HEK293 (cell line): ENCODE measurements at regions not wholly inside any gene's neighbourhood (a gene's known extent, or its start where the extent isn't known, plus 50 kb on each side); places are given as distances from the start of the nearest gene placed in this dataset.

Experiments used
- CTCF ChIA-PET: fragments of 350-600 bp; formaldehyde crosslinking; extraction: SDS; loops from one replicate; lab custom pipeline; 2021; ENCODE audit warnings: antibody characterized with exemption; lab: Yijun Ruan, JAX
- POLR2A ChIA-PET: fragments of 300-600 bp; formaldehyde crosslinking; extraction: SDS; loops from one replicate; lab custom pipeline; 2020; ENCODE audit warnings: antibody characterized with exemption, inconsistent platforms; lab: Yijun Ruan, JAX
- H3K27ac ChIP-seq: fragments of 200-500 bp; sonication (Bioruptor generic); 2 replicates; pipeline ENCODE4 v1.5.1; 2014; ENCODE audit warnings: low read depth, low read length, control low read depth, inconsistent platforms; ENCODE audit errors: extremely low read depth
- H3K36me3 ChIP-seq, 2 experiments: fragments of 200-500 bp in 1 of 2; sonication (Bioruptor generic) in 1 of 2; 1 replicate in 1 of 2; 2 replicates in 1 of 2; pipeline ENCODE4 v1.5.1; 2014 to 2017; ENCODE audit warnings: inconsistent platforms in 2 of 2, low read length in 2 of 2; ENCODE audit not compliant: control insufficient read depth in 2 of 2, insufficient read depth in 1 of 2
- H3K4me1 ChIP-seq: fragments of 200-500 bp; sonication (Bioruptor generic); 2 replicates; pipeline ENCODE4 v1.5.1; 2014; ENCODE audit warnings: mild to moderate bottlenecking, low read length, inconsistent platforms; ENCODE audit not compliant: control insufficient read depth, insufficient read depth
- H3K4me3 ChIP-seq: 2 replicates; pipeline ENCODE4 v1.5.1; 2011; ENCODE audit warnings: low read depth, mild to moderate bottlenecking, control low read depth, low read length, moderate library complexity
- H3K9me3 ChIP-seq: fragments of 200-500 bp; sonication (Bioruptor generic); 2 replicates; pipeline ENCODE4 v1.5.1; 2014; ENCODE audit warnings: low read depth, low read length, inconsistent platforms; ENCODE audit not compliant: control insufficient read depth, insufficient read depth
- GLI2 ChIP-seq: fragments of 450-650 bp; formaldehyde crosslinking; IDR thresholded peaks from 2 replicates; pipeline ENCODE4; 2017; ENCODE audit warnings: missing biosample characterization, missing genetic modification characterization, low read depth, borderline replicate concordance
- KLF7 ChIP-seq: fragments of 450-650 bp; formaldehyde crosslinking; IDR thresholded peaks from 2 replicates; pipeline ENCODE4 v1.5.1; 2016; ENCODE audit warnings: missing biosample characterization, missing genetic modification characterization, borderline replicate concordance
- RBAK ChIP-seq: fragments of 450-650 bp; formaldehyde crosslinking; IDR thresholded peaks from 2 replicates; pipeline ENCODE4 v1.5.1; 2016; ENCODE audit warnings: missing biosample characterization, missing genetic modification characterization
- ZBTB1 ChIP-seq: fragments of 450-650 bp; formaldehyde crosslinking; IDR thresholded peaks from 2 replicates; pipeline ENCODE4 v1.5.1; 2016; ENCODE audit warnings: missing biosample characterization, missing genetic modification characterization
- ZBTB20 ChIP-seq: fragments of 450-650 bp; formaldehyde crosslinking; IDR thresholded peaks from 2 replicates; pipeline ENCODE4 v1.5.1; 2016; ENCODE audit warnings: missing biosample characterization, missing genetic modification characterization
- ZNF133 ChIP-seq: fragments of 450-650 bp; formaldehyde crosslinking; IDR thresholded peaks from 2 replicates; pipeline ENCODE4 v1.5.1; 2016; ENCODE audit warnings: missing biosample characterization, missing genetic modification characterization
- ZNF157 ChIP-seq: fragments of 450-650 bp; formaldehyde crosslinking; IDR thresholded peaks from 2 replicates; pipeline ENCODE4 v1.5.1; 2016; ENCODE audit warnings: missing biosample characterization, missing genetic modification characterization
- ZNF404 ChIP-seq: fragments of 450-650 bp; formaldehyde crosslinking; IDR thresholded peaks from 2 replicates; pipeline ENCODE4 v1.5.1; 2017; ENCODE audit warnings: missing biosample characterization, missing genetic modification characterization
- ZNF555 ChIP-seq: fragments of 450-650 bp; formaldehyde crosslinking; conservative IDR thresholded peaks from 2 replicates; pipeline ENCODE4 v1.5.1; 2017; ENCODE audit warnings: missing biosample characterization, mild to moderate bottlenecking, missing genetic modification characterization, inconsistent platforms
- ZNF558 ChIP-seq: fragments of 450-650 bp; formaldehyde crosslinking; IDR thresholded peaks from 2 replicates; pipeline ENCODE4 v1.5.1; 2016; ENCODE audit warnings: missing biosample characterization, missing genetic modification characterization
- ZNF621 ChIP-seq: fragments of 450-650 bp; formaldehyde crosslinking; IDR thresholded peaks from 2 replicates; pipeline ENCODE4 v1.5.1; 2017; ENCODE audit warnings: missing biosample characterization, missing genetic modification characterization
- ZNF626 ChIP-seq: fragments of 450-650 bp; sonication (Bioruptor Pico); formaldehyde crosslinking; IDR thresholded peaks from 2 replicates; pipeline ENCODE4 v1.5.1; 2018; ENCODE audit warnings: missing biosample characterization, missing genetic modification characterization, inconsistent platforms
- ZNF660 ChIP-seq: fragments of 450-650 bp; IDR thresholded peaks from 2 replicates; pipeline ENCODE4 v1.5.1; 2018; ENCODE audit warnings: missing biosample characterization, mild to moderate bottlenecking, missing genetic modification characterization
- ZNF677 ChIP-seq: fragments of 450-650 bp; IDR thresholded peaks from 2 replicates; pipeline ENCODE4 v1.5.0; 2018; ENCODE audit warnings: missing biosample characterization, mild to moderate bottlenecking, missing genetic modification characterization, moderate library complexity
- ZNF777 ChIP-seq: fragments of 450-650 bp; formaldehyde crosslinking; IDR thresholded peaks from 2 replicates; pipeline ENCODE4 v1.5.1; 2017; ENCODE audit warnings: missing biosample characterization, missing genetic modification characterization, borderline replicate concordance
- ZNF791 ChIP-seq: fragments of 450-650 bp; formaldehyde crosslinking; IDR thresholded peaks from 2 replicates; pipeline ENCODE4 v1.5.1; 2016; ENCODE audit warnings: missing biosample characterization, missing genetic modification characterization
- ZSCAN16 ChIP-seq: fragments of 450-650 bp; formaldehyde crosslinking; IDR thresholded peaks from 2 replicates; pipeline ENCODE4 v1.5.1; 2016; ENCODE audit warnings: missing biosample characterization, missing genetic modification characterization
- TF ChIP-seq, protein P1 (sequence below): fragments of 450-650 bp; formaldehyde crosslinking; IDR thresholded peaks from 2 replicates; pipeline ENCODE4 v1.5.1; 2016; ENCODE audit warnings: missing biosample characterization, missing genetic modification characterization
- TF ChIP-seq, protein P2 (sequence below): fragments of 450-650 bp; formaldehyde crosslinking; IDR thresholded peaks from 2 replicates; pipeline ENCODE4 v1.5.1; 2016; ENCODE audit warnings: missing biosample characterization, missing genetic modification characterization
- TF ChIP-seq, protein P3 (sequence below): fragments of 450-650 bp; formaldehyde crosslinking; IDR thresholded peaks from 2 replicates; pipeline ENCODE4 v1.5.1; 2016; ENCODE audit warnings: missing biosample characterization, missing genetic modification characterization
- TF ChIP-seq, protein P4 (sequence below): fragments of 450-650 bp; formaldehyde crosslinking; IDR thresholded peaks from 2 replicates; pipeline ENCODE4 v1.5.1; 2016; ENCODE audit warnings: missing biosample characterization, missing genetic modification characterization
- TF ChIP-seq, protein P5 (sequence below): fragments of 450-650 bp; formaldehyde crosslinking; IDR thresholded peaks from 2 replicates; pipeline ENCODE4 v1.5.1; 2017; ENCODE audit warnings: missing biosample characterization, mild to moderate bottlenecking, missing genetic modification characterization, moderate library complexity
- TF ChIP-seq, protein P6 (sequence below): fragments of 450-650 bp; formaldehyde crosslinking; conservative IDR thresholded peaks from 2 replicates; pipeline ENCODE4 v1.5.1; 2016; ENCODE audit warnings: low read depth, missing biosample characterization, missing genetic modification characterization

DNA sequence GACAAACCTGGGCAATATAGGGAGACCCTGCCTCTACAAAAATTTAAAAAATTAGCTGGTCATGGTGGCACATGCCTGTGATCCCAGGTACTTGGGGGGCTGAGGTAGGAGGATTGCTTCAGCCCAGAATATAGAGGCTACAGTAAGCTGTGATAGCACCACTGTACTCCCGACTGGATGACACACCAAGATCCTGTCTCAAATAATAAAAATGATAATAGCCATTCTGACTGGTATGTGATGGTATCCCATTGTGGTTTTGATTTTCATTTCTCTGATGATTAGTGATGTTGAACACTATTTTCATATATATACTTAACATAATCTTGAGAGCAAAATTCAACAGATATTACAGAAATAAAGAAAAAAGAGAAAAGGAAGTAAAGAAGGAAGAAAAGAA, 1491.0 kb upstream of the PIK3C3 start:
- no peak overlapping the region for H3K27ac ChIP-seq
- TF ChIP-seq ZNF133 (no peak), ZSCAN16 (tag by site-specific recombination) (no peak), ZNF677 (tag by site-specific recombination) (no peak), ZNF157 (tag by site-specific recombination) (no peak), RBAK (tag by site-specific recombination) (no peak), ZNF626 (tag by site-specific recombination) (no peak), ZNF621 (tag by site-specific recombination) (no peak), ZNF660 (tag by site-specific recombination) (no peak), ZNF404 (tag by site-specific recombination) (no peak), ZNF555 (tag by site-specific recombination) (no peak), ZNF791 (no peak)
- TF ChIP-seq, protein P1, sequence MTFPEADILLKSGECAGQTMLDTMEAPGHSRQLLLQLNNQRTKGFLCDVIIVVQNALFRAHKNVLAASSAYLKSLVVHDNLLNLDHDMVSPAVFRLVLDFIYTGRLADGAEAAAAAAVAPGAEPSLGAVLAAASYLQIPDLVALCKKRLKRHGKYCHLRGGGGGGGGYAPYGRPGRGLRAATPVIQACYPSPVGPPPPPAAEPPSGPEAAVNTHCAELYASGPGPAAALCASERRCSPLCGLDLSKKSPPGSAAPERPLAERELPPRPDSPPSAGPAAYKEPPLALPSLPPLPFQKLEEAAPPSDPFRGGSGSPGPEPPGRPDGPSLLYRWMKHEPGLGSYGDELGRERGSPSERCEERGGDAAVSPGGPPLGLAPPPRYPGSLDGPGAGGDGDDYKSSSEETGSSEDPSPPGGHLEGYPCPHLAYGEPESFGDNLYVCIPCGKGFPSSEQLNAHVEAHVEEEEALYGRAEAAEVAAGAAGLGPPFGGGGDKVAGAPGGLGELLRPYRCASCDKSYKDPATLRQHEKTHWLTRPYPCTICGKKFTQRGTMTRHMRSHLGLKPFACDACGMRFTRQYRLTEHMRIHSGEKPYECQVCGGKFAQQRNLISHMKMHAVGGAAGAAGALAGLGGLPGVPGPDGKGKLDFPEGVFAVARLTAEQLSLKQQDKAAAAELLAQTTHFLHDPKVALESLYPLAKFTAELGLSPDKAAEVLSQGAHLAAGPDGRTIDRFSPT, result no peak
- TF ChIP-seq, protein P2, sequence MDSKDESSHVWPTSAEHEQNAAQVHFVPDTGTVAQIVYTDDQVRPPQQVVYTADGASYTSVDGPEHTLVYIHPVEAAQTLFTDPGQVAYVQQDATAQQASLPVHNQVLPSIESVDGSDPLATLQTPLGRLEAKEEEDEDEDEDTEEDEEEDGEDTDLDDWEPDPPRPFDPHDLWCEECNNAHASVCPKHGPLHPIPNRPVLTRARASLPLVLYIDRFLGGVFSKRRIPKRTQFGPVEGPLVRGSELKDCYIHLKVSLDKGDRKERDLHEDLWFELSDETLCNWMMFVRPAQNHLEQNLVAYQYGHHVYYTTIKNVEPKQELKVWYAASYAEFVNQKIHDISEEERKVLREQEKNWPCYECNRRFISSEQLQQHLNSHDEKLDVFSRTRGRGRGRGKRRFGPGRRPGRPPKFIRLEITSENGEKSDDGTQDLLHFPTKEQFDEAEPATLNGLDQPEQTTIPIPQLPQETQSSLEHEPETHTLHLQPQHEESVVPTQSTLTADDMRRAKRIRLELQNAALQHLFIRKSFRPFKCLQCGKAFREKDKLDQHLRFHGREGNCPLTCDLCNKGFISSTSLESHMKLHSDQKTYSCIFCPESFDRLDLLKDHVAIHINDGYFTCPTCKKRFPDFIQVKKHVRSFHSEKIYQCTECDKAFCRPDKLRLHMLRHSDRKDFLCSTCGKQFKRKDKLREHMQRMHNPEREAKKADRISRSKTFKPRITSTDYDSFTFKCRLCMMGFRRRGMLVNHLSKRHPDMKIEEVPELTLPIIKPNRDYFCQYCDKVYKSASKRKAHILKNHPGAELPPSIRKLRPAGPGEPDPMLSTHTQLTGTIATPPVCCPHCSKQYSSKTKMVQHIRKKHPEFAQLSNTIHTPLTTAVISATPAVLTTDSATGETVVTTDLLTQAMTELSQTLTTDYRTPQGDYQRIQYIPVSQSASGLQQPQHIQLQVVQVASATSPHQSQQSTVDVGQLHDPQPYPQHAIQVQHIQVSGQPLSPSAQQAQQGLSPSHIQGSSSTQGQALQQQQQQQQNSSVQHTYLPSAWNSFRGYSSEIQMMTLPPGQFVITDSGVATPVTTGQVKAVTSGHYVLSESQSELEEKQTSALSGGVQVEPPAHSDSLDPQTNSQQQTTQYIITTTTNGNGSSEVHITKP (tag by site-specific recombination), result no peak
- TF ChIP-seq, protein P3, sequence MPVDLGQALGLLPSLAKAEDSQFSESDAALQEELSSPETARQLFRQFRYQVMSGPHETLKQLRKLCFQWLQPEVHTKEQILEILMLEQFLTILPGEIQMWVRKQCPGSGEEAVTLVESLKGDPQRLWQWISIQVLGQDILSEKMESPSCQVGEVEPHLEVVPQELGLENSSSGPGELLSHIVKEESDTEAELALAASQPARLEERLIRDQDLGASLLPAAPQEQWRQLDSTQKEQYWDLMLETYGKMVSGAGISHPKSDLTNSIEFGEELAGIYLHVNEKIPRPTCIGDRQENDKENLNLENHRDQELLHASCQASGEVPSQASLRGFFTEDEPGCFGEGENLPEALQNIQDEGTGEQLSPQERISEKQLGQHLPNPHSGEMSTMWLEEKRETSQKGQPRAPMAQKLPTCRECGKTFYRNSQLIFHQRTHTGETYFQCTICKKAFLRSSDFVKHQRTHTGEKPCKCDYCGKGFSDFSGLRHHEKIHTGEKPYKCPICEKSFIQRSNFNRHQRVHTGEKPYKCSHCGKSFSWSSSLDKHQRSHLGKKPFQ (tag by site-specific recombination), result no peak
- TF ChIP-seq, all 188 proteins: peak for 0
- H3K36me3 ChIP-seq, result no peaks in the 10 kb centered on the region
- H3K4me1 ChIP-seq, result no peaks in the 10 kb centered on the region
- H3K9me3 ChIP-seq, result no peaks in the 10 kb centered on the region
- no peak overlapping the region for H3K4me3 ChIP-seq
- ChIA-PET CTCF (no interaction called here), POLR2A (no interaction called here)

DNA sequence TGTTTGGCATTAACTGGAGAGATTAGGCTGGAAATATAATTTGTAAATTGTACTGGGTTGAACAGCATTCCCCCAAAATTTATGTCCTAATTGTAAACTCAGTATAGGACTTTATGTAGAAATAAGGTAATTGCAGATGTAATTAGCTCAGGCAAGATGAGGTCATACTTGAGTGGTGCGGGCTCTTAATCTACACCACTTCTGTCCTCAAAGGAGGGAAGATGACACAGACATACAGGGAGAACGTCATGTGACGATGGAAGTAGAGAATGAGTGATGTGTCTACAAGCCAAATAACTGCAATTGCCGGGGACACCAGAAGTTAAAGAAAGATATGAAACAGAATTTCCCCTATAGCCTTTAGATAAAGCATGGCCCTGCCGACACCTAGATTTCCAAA, 1501.1 kb upstream of the PIK3C3 start:
- CTCF ChIA-PET, result no interaction called here
- H3K4me1 ChIP-seq, result no peaks in the 10 kb centered on the region
- POLR2A ChIA-PET, result no interaction called here
- no peaks in the 10 kb centered on the region for H3K36me3 ChIP-seq
- H3K9me3 ChIP-seq, result no peaks in the 10 kb centered on the region
- no peak overlapping the region for H3K4me3 ChIP-seq
- no peak overlapping the region for H3K27ac ChIP-seq
- TF ChIP-seq GLI2 (tag by site-specific recombination) (no peak), ZBTB20 (tag by site-specific recombination) (no peak), ZBTB1 (tag by site-specific recombination) (no peak), ZNF558 (tag by site-specific recombination) (no peak), ZNF777 (tag by site-specific recombination) (no peak), KLF7 (tag by site-specific recombination) (no peak)
- TF ChIP-seq, protein P4, sequence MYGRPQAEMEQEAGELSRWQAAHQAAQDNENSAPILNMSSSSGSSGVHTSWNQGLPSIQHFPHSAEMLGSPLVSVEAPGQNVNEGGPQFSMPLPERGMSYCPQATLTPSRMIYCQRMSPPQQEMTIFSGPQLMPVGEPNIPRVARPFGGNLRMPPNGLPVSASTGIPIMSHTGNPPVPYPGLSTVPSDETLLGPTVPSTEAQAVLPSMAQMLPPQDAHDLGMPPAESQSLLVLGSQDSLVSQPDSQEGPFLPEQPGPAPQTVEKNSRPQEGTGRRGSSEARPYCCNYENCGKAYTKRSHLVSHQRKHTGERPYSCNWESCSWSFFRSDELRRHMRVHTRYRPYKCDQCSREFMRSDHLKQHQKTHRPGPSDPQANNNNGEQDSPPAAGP (tag by site-specific recombination), result no peak
- TF ChIP-seq, protein P5, sequence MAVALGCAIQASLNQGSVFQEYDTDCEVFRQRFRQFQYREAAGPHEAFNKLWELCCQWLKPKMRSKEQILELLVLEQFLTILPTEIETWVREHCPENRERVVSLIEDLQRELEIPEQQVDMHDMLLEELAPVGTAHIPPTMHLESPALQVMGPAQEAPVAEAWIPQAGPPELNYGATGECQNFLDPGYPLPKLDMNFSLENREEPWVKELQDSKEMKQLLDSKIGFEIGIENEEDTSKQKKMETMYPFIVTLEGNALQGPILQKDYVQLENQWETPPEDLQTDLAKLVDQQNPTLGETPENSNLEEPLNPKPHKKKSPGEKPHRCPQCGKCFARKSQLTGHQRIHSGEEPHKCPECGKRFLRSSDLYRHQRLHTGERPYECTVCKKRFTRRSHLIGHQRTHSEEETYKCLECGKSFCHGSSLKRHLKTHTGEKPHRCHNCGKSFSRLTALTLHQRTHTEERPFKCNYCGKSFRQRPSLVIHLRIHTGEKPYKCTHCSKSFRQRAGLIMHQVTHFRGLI (tag by site-specific recombination), result no peak
- TF ChIP-seq, protein P6, sequence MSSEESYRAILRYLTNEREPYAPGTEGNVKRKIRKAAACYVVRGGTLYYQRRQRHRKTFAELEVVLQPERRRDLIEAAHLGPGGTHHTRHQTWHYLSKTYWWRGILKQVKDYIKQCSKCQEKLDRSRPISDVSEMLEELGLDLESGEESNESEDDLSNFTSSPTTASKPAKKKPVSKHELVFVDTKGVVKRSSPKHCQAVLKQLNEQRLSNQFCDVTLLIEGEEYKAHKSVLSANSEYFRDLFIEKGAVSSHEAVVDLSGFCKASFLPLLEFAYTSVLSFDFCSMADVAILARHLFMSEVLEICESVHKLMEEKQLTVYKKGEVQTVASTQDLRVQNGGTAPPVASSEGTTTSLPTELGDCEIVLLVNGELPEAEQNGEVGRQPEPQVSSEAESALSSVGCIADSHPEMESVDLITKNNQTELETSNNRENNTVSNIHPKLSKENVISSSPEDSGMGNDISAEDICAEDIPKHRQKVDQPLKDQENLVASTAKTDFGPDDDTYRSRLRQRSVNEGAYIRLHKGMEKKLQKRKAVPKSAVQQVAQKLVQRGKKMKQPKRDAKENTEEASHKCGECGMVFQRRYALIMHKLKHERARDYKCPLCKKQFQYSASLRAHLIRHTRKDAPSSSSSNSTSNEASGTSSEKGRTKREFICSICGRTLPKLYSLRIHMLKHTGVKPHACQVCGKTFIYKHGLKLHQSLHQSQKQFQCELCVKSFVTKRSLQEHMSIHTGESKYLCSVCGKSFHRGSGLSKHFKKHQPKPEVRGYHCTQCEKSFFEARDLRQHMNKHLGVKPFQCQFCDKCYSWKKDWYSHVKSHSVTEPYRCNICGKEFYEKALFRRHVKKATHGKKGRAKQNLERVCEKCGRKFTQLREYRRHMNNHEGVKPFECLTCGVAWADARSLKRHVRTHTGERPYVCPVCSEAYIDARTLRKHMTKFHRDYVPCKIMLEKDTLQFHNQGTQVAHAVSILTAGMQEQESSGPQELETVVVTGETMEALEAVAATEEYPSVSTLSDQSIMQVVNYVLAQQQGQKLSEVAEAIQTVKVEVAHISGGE, result no peak
